Naive thymus-derived CD8-positive, alpha-beta T cell (primary cell): ENCODE measurements at regions not wholly inside any gene's neighbourhood (a gene's known extent, or its start where the extent isn't known, plus 50 kb on each side); places are given as distances from the start of the nearest gene placed in this dataset.
A peak's percentile ranks its signal among the peaks of the same experiment; 100 is the strongest.

Source experiments
- ATAC-seq, 2 donors: fragments of 150-1000 bp; cut with Tn5 transposase in 1 of 2; sonication (Bioruptor Pico), chemical (Tn5 transposase) in 1 of 2; 1 replicate in 1 of 2; 2 replicates in 1 of 2; pipeline ENCODE4 v1.10.0; 2021; ENCODE audit warnings: mild to moderate bottlenecking in 2 of 2, moderate library complexity in 2 of 2
- POLR2A ChIA-PET: fragments of 350-600 bp; sonication (Branson Sonifier 250); formaldehyde crosslinking; loops from one replicate; lab custom pipeline; 2021; ENCODE audit warnings: antibody characterized with exemption; lab: Charles Lee
- DNase-seq, 10 donors: peaks; one replicate each; pipeline versions ENCODE4 v3.0.0 to v3.0.0-alpha.2; 2020 to 2022
- H3K27ac Mint-ChIP-seq, 10 donors: one replicate each; pipeline ENCODE4 v1.8.0; 2020 to 2022; ENCODE audit warnings: mild to moderate bottlenecking in 10 of 10, mixed read lengths in 10 of 10, moderate library complexity in 4 of 10, inconsistent platforms in 1 of 10
- H3K27me3 Mint-ChIP-seq, 5 donors: one replicate each; pipeline ENCODE4 v1.8.0; 2021 to 2022; ENCODE audit warnings: mixed read lengths in 5 of 5
- H3K36me3 Mint-ChIP-seq, 3 donors: one replicate each; pipeline ENCODE4 v1.8.0; 2020 to 2022; ENCODE audit warnings: mixed read lengths in 3 of 3, mild to moderate bottlenecking in 2 of 3, inconsistent platforms in 1 of 3
- H3K4me1 Mint-ChIP-seq, 4 donors: one replicate each; pipeline ENCODE4 v1.8.0; 2021 to 2022; ENCODE audit warnings: mixed read lengths in 4 of 4
- H3K4me3 Mint-ChIP-seq, 10 donors: one replicate each; pipeline ENCODE4 v1.8.0; 2020 to 2022; ENCODE audit warnings: mild to moderate bottlenecking in 10 of 10, mixed read lengths in 10 of 10, moderate library complexity in 6 of 10, inconsistent platforms in 1 of 10
- H3K9me3 Mint-ChIP-seq, 9 donors: one replicate each; pipeline ENCODE4 v1.8.0; 2020 to 2022; ENCODE audit warnings: mixed read lengths in 9 of 9, mild to moderate bottlenecking in 3 of 9, inconsistent platforms in 1 of 9, moderate library complexity in 1 of 9

- H3K27me3 Mint-ChIP-seq = peaks cover 0 to 3% (median 0%) of the 10 kb centered on the region in 5 donors
Observed at GRCh38 chr3:72265256-72266015, 480.5 kb upstream of the PROK2 start.

GRCh38 chr3:72263223-72263990, 478.5 kb upstream of the PROK2 start:
- Mint-ChIP-seq H3K4me3 (no peak overlapping the region), H3K27me3 (peaks cover 0 to 3% (median 0%) of the 10 kb centered on the region in 5 donors), H3K36me3 (no peaks in the 10 kb centered on the region), H3K27ac (no peak overlapping the region), H3K4me1 (peaks cover 5 to 44% (median 24%) of the 10 kb centered on the region in 4 donors), H3K9me3 (no peaks in the 10 kb centered on the region)
- POLR2A ChIA-PET = no interaction called here
- DNase-seq = no peak
- ATAC-seq = no peak

More at GRCh38 chr3:72265256-72266015, 480.5 kb upstream of the PROK2 start:
- peaks cover 0 to 38% (median 14%) of the 10 kb centered on the region in 4 donors for H3K4me1 Mint-ChIP-seq
- H3K9me3 Mint-ChIP-seq = no peaks in the 10 kb centered on the region
- DNase-seq = no peak
- no peak overlapping the region for H3K4me3 Mint-ChIP-seq
- H3K27ac Mint-ChIP-seq = no peak overlapping the region
- POLR2A ChIA-PET = interaction anchor here (2.4 kb wide), 1 partner anchor 10 kb away, joined by 9 read pairs; no protein-coding TSS in a partner anchor
- no peaks in the 10 kb centered on the region for H3K36me3 Mint-ChIP-seq
- no peak for ATAC-seq

- Mint-ChIP-seq H3K27ac (no peak overlapping the region), H3K27me3 (peaks cover 0 to 3% (median 0%) of the 10 kb centered on the region in 5 donors), H3K4me3 (no peak overlapping the region), H3K4me1 (peaks cover 8 to 49% (median 28%) of the 10 kb centered on the region in 4 donors), H3K9me3 (peaks cover 0 to 2% (median 0%) of the 10 kb centered on the region in 9 donors), H3K36me3 (peaks cover 0 to 2% (median 0%) of the 10 kb centered on the region in 3 donors)
- POLR2A ChIA-PET = no interaction called here
- ATAC-seq (no peak), DNase-seq (no peak)
Observed at GRCh38 chr3:72262736-72263135, 477.8 kb upstream of the PROK2 start.

- no peak for ATAC-seq
- POLR2A ChIA-PET = no interaction called here
- peaks cover 8 to 49% (median 36%) of the 10 kb centered on the region in 4 donors for H3K4me1 Mint-ChIP-seq
- peaks cover 0 to 2% (median 0%) of the 10 kb centered on the region in 3 donors for H3K36me3 Mint-ChIP-seq
- H3K9me3 Mint-ChIP-seq = peaks cover 0 to 2% (median 0%) of the 10 kb centered on the region in 9 donors
- peak overlapping the region in 3 of 10 donors; percentile 1 to 43 (median 39) for H3K27ac Mint-ChIP-seq
- no peak for DNase-seq
- no peak overlapping the region for H3K4me3 Mint-ChIP-seq
- peaks cover 0 to 3% (median 0%) of the 10 kb centered on the region in 5 donors for H3K27me3 Mint-ChIP-seq
Observed at GRCh38 chr3:72261566-72262564, 476.9 kb upstream of the PROK2 start.

GRCh38 chr3:72260588-72260910, 475.6 kb upstream of the PROK2 start:
- DNase-seq (no peak), ATAC-seq (no peak)
- H3K27ac Mint-ChIP-seq = peak overlapping the region in 2 of 10 donors; percentile 1 to 82
- no peak overlapping the region for H3K4me3 Mint-ChIP-seq
- POLR2A ChIA-PET = interaction anchor here (1.0 to 1.2 kb wide), 2 partner anchors 29 to 81 kb away, joined by 3 read pairs; no protein-coding TSS in a partner anchor
- peaks cover 14 to 52% (median 48%) of the 10 kb centered on the region in 4 donors for H3K4me1 Mint-ChIP-seq
- peaks cover 0 to 2% (median 0%) of the 10 kb centered on the region in 9 donors for H3K9me3 Mint-ChIP-seq
- peaks cover 0 to 2% (median 0%) of the 10 kb centered on the region in 3 donors for H3K36me3 Mint-ChIP-seq
- peaks cover 0 to 1% (median 0%) of the 10 kb centered on the region in 5 donors for H3K27me3 Mint-ChIP-seq

GRCh38 chr3:72259755-72260587, 475.0 kb upstream of the PROK2 start:
- peak overlapping the region in 2 of 10 donors; percentile 1 to 70 for H3K4me3 Mint-ChIP-seq
- H3K36me3 Mint-ChIP-seq = peaks cover 0 to 2% (median 0%) of the 10 kb centered on the region in 3 donors
- DNase-seq (no peak), ATAC-seq (no peak)
- H3K27ac Mint-ChIP-seq = peak overlapping the region in 6 of 10 donors; percentile 1 to 82 (median 45)
- H3K9me3 Mint-ChIP-seq = peaks cover 0 to 2% (median 0%) of the 10 kb centered on the region in 9 donors
- POLR2A ChIA-PET = interaction anchor here (0.6 to 2.5 kb wide), 4 partner anchors 10 to 82 kb away, joined by 3 to 13 read pairs (median 4); no protein-coding TSS in a partner anchor
- H3K27me3 Mint-ChIP-seq = peaks cover 0 to 1% (median 0%) of the 10 kb centered on the region in 5 donors
- peaks cover 14 to 52% (median 48%) of the 10 kb centered on the region in 4 donors for H3K4me1 Mint-ChIP-seq

- Mint-ChIP-seq H3K27me3 (peaks cover 0 to 1% (median 0%) of the 10 kb centered on the region in 5 donors), H3K4me3 (peak overlapping the region; percentile 7 to 83 (median 71)), H3K9me3 (peaks cover 0 to 2% (median 0%) of the 10 kb centered on the region in 9 donors), H3K4me1 (peaks cover 14 to 52% (median 48%) of the 10 kb centered on the region in 4 donors), H3K36me3 (peaks cover 0 to 2% (median 0%) of the 10 kb centered on the region in 3 donors), H3K27ac (peak overlapping the region; percentile 43 to 89 (median 72))
- DNase-seq = peak in 4 of 10 donors; percentile 12 to 66 (median 28)
- peak; percentile 27 to 54 for ATAC-seq
- POLR2A ChIA-PET = interaction anchor here (0.6 to 2.5 kb wide), 3 partner anchors 12 to 1417 kb away, joined by 3 to 13 read pairs (median 4); no protein-coding TSS in a partner anchor
Observed at GRCh38 chr3:72258361-72259141, 473.6 kb upstream of the PROK2 start.

GRCh38 chr3:72257738-72258137, 472.8 kb upstream of the PROK2 start:
- no peak for DNase-seq
- Mint-ChIP-seq H3K4me1 (peaks cover 14 to 52% (median 48%) of the 10 kb centered on the region in 4 donors), H3K9me3 (peaks cover 0 to 2% (median 0%) of the 10 kb centered on the region in 9 donors), H3K27me3 (peaks cover 0 to 1% (median 0%) of the 10 kb centered on the region in 5 donors), H3K36me3 (peaks cover 0 to 2% (median 0%) of the 10 kb centered on the region in 3 donors), H3K4me3 (peak overlapping the region in 1 of 10 donors; percentile 54), H3K27ac (peak overlapping the region in 3 of 10 donors; percentile 25 to 88 (median 69))
- ATAC-seq = no peak
- POLR2A ChIA-PET = interaction anchor here (0.6 to 2.5 kb wide), 2 partner anchors 12 to 446 kb away, joined by 3 to 13 read pairs; no protein-coding TSS in a partner anchor

- peaks cover 14 to 52% (median 48%) of the 10 kb centered on the region in 4 donors for H3K4me1 Mint-ChIP-seq
- peak overlapping the region in 5 of 10 donors; percentile 9 to 88 (median 53) for H3K27ac Mint-ChIP-seq
- H3K36me3 Mint-ChIP-seq = peaks cover 0 to 2% (median 0%) of the 10 kb centered on the region in 3 donors
- peak overlapping the region in 5 of 10 donors; percentile 2 to 78 (median 41) for H3K4me3 Mint-ChIP-seq
- ATAC-seq (no peak), DNase-seq (no peak)
- no peaks in the 10 kb centered on the region for H3K27me3 Mint-ChIP-seq
- H3K9me3 Mint-ChIP-seq = peaks cover 0 to 2% (median 0%) of the 10 kb centered on the region in 9 donors
- POLR2A ChIA-PET = interaction anchor here (0.6 kb wide), 1 partner anchor 446 kb away, joined by 3 read pairs; no protein-coding TSS in a partner anchor
Observed at GRCh38 chr3:72257203-72257602, 472.3 kb upstream of the PROK2 start.

- H3K27ac Mint-ChIP-seq = peak overlapping the region in 5 of 10 donors; percentile 45 to 88 (median 85)
- H3K4me3 Mint-ChIP-seq = peak overlapping the region in 6 of 10 donors; percentile 21 to 78 (median 59)
- H3K4me1 Mint-ChIP-seq = peaks cover 14 to 52% (median 48%) of the 10 kb centered on the region in 4 donors
- H3K36me3 Mint-ChIP-seq = peaks cover 0 to 2% (median 0%) of the 10 kb centered on the region in 3 donors
- ATAC-seq = no peak
- DNase-seq = no peak
- POLR2A ChIA-PET = interaction anchor here (1.2 to 2.3 kb wide), 3 partner anchors 8 to 78 kb away, joined by 3 to 9 read pairs (median 4); no protein-coding TSS in a partner anchor
- peaks cover 0 to 2% (median 0%) of the 10 kb centered on the region in 9 donors for H3K9me3 Mint-ChIP-seq
- H3K27me3 Mint-ChIP-seq = no peaks in the 10 kb centered on the region
Observed at GRCh38 chr3:72256716-72257115, 471.8 kb upstream of the PROK2 start.
